Chondrocyte (in vitro differentiated cells): ENCODE measurements at regions not wholly inside any gene's neighbourhood (a gene's known extent, or its start where the extent isn't known, plus 50 kb on each side); places are given as distances from the start of the nearest gene placed in this dataset.

ENCODE experiments used
- DNase-seq: peaks from one replicate; pipeline ENCODE4 v3.0.0; 2021; ENCODE audit warnings: mixed read lengths, low spot score
- H3K27ac Mint-ChIP-seq: one replicate; pipeline ENCODE4 v1.8.0; 2021; ENCODE audit warnings: mild to moderate bottlenecking, moderate library complexity, mixed read lengths; ENCODE audit not compliant: unreplicated experiment
- H3K27me3 Mint-ChIP-seq: 2 replicates; pipeline ENCODE4 v1.8.0; 2021; ENCODE audit warnings: low read depth, mixed read lengths
- H3K36me3 Mint-ChIP-seq: 2 replicates; pipeline ENCODE4 v1.8.0; 2021; ENCODE audit warnings: low read depth, mixed read lengths
- H3K4me1 Mint-ChIP-seq: 2 replicates; pipeline ENCODE4 v1.8.0; 2021; ENCODE audit warnings: low read depth, mild to moderate bottlenecking, mixed read lengths
- H3K4me3 Mint-ChIP-seq: one replicate; pipeline ENCODE4 v1.8.0; 2021; ENCODE audit warnings: mild to moderate bottlenecking, moderate library complexity, mixed read lengths; ENCODE audit not compliant: unreplicated experiment
- H3K9me3 Mint-ChIP-seq: 2 replicates; pipeline ENCODE4 v1.8.0; 2021; ENCODE audit warnings: low read depth, mixed read lengths
- CTCF ChIP-seq: fragments of 200-600 bp; sonication (generic); IDR thresholded peaks from 2 replicates; pipeline ENCODE4 v1.5.0; 2021; ENCODE audit warnings: antibody characterized with exemption, mild to moderate bottlenecking, moderate library complexity

GRCh38 chr14:81989211-81989610 lies 455.6 kb upstream of the SEL1L start:
- peaks cover 6% of the 10 kb centered on the region for H3K27me3 Mint-ChIP-seq
- DNase-seq: no peak
- H3K36me3 Mint-ChIP-seq: no peaks in the 10 kb centered on the region
- H3K9me3 Mint-ChIP-seq: no peaks in the 10 kb centered on the region
- no peak overlapping the region for H3K4me3 Mint-ChIP-seq
- no peak overlapping the region for H3K27ac Mint-ChIP-seq
- no peak for TF ChIP-seq CTCF
- no peaks in the 10 kb centered on the region for H3K4me1 Mint-ChIP-seq

GRCh38 chr14:81990312-81990761 lies 456.7 kb upstream of the SEL1L start:
- no peak for DNase-seq
- Mint-ChIP-seq H3K36me3 (no peaks in the 10 kb centered on the region), H3K9me3 (no peaks in the 10 kb centered on the region), H3K27ac (no peak overlapping the region), H3K4me3 (no peak overlapping the region), H3K27me3 (peaks cover 6% of the 10 kb centered on the region), H3K4me1 (no peaks in the 10 kb centered on the region)
- peak; percentile 90 for TF ChIP-seq CTCF

GRCh38 chr14:81991998-81992397 lies 458.3 kb upstream of the SEL1L start:
- peaks cover 6% of the 10 kb centered on the region for H3K27me3 Mint-ChIP-seq
- no peak overlapping the region for H3K27ac Mint-ChIP-seq
- TF ChIP-seq CTCF: peak; percentile 61
- no peaks in the 10 kb centered on the region for H3K36me3 Mint-ChIP-seq
- H3K4me3 Mint-ChIP-seq: no peak overlapping the region
- H3K4me1 Mint-ChIP-seq: no peaks in the 10 kb centered on the region
- DNase-seq: no peak
- H3K9me3 Mint-ChIP-seq: no peaks in the 10 kb centered on the region

- no peak for TF ChIP-seq CTCF
- DNase-seq: no peak
- Mint-ChIP-seq H3K27me3 (peaks cover 3% of the 10 kb centered on the region), H3K4me1 (no peaks in the 10 kb centered on the region), H3K36me3 (no peaks in the 10 kb centered on the region), H3K27ac (no peak overlapping the region), H3K9me3 (peaks cover 3% of the 10 kb centered on the region), H3K4me3 (no peak overlapping the region)
These were observed 459.8 kb upstream of the SEL1L start for GRCh38 chr14:81993432-81993831.

GRCh38 chr14:82003426-82003825 lies 469.8 kb upstream of the SEL1L start:
- no peaks in the 10 kb centered on the region for H3K36me3 Mint-ChIP-seq
- DNase-seq: no peak
- no peak overlapping the region for H3K27ac Mint-ChIP-seq
- no peaks in the 10 kb centered on the region for H3K27me3 Mint-ChIP-seq
- H3K4me3 Mint-ChIP-seq: no peak overlapping the region
- no peak for TF ChIP-seq CTCF
- H3K9me3 Mint-ChIP-seq: peaks cover 24% of the 10 kb centered on the region
- no peaks in the 10 kb centered on the region for H3K4me1 Mint-ChIP-seq
